Erythroblast (primary cell): ENCODE measurements at regions not wholly inside any gene's neighbourhood (a gene's known extent, or its start where the extent isn't known, plus 50 kb on each side); places are given as distances from the start of the nearest gene placed in this dataset.

Experiments used
- GATA1 ChIP-seq: IDR thresholded peaks from 2 replicates; pipeline ENCODE4 v1.6.1; 2011; ENCODE audit warnings: low read depth, mild to moderate bottlenecking, control low read depth, low read length, moderate library complexity
- POLR2A ChIP-seq: IDR thresholded peaks from 2 replicates; pipeline ENCODE4 v1.6.1; 2011; ENCODE audit warnings: mild to moderate bottlenecking, low read length

DNA sequence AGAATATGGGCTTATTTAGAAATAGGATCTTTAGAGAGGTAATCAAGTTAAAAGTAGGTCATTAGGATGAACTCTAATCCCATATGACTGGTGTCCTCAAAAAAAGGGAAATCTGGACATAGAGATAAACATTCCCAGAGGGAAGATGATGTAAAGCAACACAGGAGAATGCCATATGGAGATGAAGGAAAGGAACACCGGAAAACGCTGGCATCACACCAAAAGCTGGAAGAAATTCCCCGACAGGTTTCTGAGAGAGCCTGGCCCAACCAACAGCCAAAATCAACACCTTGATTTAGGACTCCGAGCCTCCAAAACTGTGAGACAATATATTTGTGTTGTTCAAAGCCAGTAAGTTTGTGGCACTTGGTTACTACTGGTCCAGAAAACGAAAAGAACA is 296.7 kb downstream of the DSEL start:
- TF ChIP-seq POLR2A (no peak), GATA1 (no peak)
